CD4-positive, alpha-beta T cell treated with Interferon gamma for 1 hour (primary cell): ENCODE measurements at regions not wholly inside any gene's neighbourhood (a gene's known extent, or its start where the extent isn't known, plus 50 kb on each side); places are given as distances from the start of the nearest gene placed in this dataset.
"Not testable (repeated sequence)": the region's sequence is repeated elsewhere in the genome, so short reads cannot be mapped to it uniquely, and the experiment has no call there.

ENCODE experiments used
- DNase-seq: peaks from one replicate; pipeline ENCODE4 v3.0.0-alpha.2; 2020

DNA sequence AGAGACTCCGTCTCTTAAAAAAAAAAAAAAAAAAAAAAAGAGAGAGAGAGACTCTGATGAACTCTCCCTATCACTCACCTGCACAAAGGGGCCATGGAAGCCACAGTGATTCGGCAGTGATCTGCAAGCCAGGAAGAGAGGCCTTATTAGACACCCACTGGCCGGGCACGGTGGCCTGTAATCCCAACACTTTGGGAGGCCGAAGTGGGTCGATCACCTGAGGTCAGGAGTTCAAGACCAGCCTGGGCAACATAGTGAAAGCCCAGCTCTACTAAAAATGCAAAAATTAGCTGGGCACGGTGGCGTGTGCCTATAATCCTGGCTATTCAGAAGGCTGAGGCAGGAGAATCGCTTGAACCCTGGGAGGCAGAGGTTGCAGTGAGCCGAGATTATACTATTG is 198.5 kb upstream of the WSCD1 start:
- DNase-seq: no peak

DNA sequence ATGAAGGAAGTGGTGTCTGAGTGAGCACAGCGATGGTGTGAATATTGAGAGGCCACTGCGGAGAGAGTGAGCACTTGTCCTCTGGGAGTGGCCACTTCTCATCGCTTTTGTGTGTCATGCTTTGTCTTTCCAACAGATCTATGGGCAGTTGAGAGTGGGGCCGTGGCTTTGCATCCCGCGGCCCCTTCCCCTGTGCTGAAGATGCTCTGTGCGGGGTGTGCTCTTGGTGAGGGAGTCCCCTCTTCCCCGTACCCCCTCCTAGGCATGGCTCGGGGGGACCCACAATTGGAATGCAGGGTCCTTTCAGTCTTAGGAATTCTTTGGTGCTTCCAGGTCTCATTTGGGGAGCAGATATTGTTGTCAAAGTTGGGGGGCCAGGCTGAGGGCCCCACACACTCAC is 197.3 kb upstream of the WSCD1 start:
- DNase-seq: no peak

DNA sequence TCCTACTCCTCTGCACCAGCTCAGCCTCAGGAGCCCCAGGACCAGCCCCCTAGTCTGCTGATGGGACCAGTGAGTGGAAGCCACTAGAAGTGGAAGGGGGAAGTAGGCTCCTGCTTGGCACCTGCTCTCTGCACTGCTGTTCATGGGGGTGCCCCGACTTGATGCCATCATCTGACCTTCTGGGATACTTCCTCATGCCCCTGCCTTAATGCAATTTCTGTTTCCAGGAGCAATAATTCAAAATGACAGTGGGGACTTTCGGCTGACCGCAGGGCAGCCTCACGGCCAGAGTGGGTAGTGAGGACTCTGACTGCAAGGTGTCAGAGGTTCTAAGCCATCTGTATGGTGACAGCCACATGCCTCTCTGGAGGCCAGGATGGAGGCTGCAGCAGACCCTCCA is 196.4 kb upstream of the WSCD1 start:
- DNase-seq: no peak

DNA sequence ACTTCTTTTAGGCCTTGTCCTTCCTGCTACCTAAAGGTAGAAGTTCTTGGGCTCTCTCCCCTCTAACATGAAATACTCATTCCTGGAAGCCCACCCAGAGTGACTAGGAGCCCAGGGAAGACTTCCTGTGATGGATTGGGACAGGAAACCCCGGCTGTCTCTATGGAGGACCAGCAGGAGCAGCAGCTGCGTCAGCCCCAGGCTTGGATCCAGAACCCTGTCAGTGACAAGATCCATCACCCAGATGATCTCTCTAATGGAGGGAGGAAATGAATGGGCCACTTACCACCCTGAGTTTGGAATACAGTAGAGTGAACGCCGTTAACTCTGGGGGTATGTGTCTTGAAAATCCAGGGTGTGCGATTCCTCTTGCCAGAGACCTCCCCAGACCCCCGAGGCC is 195.7 kb upstream of the WSCD1 start:
- no peak for DNase-seq

DNA sequence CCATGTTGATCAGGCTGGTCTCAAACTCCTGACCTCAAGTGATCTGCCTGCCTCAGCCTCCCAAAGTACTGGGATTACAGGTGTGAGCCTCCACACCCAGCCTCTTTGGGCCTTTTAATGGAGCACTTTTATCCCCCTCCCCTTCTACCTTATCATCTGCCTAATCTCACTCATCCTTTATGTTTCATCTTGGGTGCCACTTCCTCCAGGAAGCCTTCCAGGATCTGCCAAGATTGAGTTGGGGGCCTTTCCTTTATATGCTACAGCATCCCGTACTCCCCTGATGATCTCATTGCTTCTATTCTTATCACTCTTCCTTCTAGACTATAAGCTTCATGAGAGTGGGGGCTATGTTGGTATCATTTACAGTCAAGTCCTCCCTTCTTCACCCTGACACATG is 192.8 kb upstream of the WSCD1 start:
- DNase-seq: no peak

DNA sequence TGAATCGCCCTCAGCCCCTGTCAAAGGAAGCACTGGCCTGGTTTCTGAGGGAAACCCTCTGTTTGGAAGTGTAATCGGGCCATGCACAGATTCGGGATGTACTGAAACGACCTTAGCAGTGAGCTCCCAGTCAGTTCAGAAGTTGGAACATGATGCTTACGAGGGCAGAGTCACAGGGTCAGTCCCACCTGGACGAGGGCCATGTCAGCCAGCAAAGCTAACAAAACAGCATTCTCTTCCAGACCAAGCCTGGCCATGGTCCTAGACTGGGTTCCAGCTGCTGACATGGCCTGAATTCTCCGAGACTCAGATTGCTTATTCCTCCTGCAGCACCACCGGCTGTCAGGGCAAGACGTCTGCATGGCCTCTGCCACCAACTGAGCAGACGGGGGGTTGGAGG is 192.2 kb upstream of the WSCD1 start:
- DNase-seq: no peak

DNA sequence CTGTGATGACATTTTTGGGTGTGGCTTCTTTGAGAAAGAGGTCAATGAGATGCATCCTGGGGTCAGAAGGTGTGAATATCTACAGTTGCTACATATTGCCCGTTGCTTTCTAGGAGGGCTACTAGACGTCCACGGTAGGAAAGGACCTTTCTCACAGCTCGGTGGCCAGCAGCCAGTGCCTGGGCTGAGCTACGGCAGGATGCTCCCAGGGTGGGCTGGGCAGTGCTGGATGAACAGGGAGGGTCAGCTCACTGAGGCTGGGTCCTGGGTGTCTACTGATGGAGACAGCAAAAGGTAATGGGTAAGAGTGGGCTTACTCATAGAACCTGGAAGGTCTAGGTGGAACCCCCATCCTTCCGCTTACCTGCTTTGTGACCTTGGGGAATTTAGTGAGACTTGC is 188.3 kb upstream of the WSCD1 start:
- no peak for DNase-seq

DNA sequence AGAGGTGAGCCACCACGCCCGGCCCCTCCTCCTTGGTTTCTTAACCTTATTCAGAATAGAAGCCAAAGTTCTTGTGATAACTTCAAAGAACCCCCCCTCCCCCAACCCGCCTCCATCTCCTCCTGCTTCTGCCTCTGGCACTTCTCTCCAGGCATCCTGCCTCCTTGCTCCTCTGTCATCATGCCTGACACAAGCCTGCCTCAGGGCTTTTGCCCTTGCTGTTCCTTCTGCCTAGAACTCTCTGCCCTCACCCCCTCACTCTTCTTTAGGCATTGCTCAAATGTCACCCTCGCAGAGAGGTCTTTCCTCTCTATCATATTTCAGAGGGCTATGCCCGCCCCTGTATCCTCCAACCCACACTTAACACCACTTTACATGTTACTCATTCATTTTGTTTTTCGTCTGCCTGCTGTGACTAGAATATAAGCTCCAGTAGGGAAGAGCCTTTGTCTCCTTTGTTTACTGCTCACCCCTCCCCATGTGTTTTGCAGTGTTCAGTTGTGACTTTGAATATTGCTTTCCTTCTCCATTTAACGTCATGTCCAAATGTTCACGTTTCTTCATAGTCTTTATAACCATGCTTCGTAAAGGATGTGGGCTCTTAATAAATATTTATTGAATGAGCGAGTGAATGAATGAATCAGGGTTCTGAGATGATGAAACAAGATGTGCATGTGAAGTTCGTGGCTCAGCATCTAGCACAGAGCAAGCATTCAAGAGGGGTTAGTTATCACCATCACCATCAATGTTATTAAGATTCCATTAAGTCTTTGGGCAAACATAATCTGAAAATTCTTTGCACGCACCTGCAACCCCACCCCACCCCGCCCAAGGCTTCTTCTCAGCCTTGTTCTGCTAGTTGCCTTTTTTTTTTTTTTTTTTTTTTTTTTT is 186.2 kb upstream of the WSCD1 start:
- DNase-seq: no peak

DNA sequence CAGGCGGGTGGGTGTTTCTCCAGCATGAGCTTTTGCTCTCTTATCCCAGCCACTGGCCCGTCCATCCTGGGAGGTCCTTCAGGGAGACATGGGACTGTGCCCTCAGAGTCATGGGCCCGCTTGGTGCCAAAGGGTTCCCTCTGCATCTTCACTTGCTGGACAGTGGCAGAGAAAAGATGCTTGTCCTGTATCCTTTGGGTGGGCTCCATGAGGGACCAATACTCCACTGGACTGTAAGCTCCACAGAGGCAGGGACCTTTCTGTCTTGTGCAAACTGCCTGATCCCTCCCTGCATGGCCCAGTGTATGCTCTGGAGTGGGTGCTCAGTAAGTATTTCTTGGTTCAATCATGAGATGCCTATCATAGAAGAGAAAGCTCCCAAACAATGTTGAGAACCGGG is 184.8 kb upstream of the WSCD1 start:
- DNase-seq: no peak

DNA sequence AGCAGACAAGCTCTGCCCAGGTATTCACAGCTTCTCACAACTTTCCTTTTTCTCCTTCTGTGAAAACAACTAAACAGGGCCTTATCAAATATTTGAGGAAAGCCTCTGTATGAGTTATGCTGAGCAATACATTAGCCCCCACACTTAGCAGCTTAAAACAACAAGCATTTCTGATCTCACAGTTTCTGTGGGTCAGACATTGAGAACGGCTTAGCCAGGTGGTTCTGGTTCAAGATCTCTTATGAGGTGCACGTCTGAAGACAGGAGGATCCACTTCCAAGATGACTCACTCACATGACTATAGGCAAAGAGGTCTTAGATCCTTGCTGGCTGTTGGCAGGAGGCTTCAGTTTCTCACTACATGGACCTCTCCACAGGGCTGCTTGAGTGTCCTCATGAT is 181.4 kb upstream of the WSCD1 start:
- DNase-seq: no peak

DNA sequence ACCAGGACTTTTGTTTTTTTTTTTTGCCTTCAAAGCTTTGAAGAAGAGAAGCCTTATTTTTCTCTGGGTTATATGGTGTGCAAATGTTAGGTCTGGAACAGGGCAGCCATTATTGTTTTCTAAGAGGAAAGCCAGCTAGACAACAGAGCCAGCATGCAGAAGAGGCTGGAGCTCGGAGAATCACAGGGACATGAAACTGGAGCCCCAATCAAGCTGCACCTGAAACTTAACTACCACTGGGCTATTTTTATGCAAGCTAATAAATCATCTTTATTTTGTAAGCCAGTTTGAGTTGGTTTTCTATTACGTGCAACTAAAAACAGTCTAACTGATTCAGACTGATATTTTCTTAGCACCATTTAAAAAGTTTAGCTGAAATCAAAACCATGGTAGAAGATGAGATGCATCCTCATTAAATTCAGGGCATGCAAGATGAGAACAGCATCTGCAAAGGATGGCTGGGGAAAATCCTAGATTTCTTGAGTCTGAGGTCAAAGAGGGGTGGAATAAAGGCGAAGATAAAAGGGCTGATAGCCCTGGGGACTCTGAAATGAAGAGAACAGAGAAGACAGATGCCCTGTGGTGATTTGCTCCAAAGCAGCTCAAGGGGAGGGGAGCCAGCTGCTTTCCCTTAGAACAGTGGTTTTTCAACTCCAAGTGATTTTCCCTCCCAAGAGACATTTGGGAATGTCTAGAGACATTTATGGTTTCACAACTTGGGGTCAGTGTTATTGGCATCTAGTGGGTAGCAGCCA is 177.1 kb upstream of the WSCD1 start:
- no peak for DNase-seq

DNA sequence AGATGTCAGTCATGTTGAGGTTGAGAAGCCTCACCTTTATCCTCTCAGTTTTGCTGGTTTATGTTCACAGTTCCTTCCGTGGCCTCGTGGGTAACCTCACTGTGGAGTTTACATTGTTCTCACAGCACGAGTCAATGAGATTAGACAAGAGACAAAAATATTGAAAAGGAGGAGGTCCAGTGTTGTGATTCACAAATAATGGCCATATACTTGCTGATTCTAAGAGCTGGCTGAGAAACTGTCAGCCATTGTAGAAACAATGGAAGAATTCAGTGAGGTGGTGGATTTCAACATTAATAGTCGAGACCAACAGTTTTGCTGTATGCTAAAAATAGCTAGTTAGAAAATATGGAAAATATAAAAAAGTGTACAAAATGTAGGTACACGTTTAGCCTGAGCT is 176.4 kb upstream of the WSCD1 start:
- no peak for DNase-seq

DNA sequence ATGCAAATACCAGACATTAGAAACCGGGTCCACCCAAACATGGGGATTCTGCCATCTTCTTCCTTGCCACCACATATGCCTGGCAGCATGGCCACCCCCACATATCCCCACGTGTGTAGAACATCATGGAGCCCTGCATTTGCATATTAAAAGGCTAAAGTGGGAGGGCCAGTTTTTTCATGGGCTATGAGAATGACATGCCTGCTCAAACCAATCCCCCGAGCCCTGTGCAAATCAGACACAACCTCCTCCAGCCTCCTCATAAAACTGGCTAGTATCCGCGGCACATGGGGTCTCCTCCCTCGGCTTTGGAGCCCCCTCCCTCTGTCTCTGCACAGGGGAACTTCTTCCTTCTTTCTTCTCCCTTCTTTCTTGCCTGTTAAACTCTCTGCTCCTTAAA is 174.9 kb upstream of the WSCD1 start:
- DNase-seq: no peak

DNA sequence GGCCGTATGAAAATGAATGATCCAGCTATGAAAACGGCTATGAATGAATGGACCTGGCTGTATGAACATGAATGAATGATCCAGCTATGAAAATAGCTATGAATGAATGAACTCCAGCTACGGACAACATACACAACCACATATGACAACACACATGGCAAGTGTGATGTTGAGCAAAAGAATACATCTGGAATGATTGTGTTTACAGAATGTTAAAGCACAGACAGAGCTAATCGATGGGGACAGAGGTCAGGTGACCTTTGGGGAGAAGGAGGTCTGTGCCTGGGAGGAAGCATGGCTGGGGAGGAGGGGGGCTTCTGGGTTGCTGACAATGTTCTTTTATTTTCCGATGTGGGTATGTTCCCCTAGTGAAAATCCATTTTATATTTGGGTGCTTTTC is 174.0 kb upstream of the WSCD1 start:
- no peak for DNase-seq

DNA sequence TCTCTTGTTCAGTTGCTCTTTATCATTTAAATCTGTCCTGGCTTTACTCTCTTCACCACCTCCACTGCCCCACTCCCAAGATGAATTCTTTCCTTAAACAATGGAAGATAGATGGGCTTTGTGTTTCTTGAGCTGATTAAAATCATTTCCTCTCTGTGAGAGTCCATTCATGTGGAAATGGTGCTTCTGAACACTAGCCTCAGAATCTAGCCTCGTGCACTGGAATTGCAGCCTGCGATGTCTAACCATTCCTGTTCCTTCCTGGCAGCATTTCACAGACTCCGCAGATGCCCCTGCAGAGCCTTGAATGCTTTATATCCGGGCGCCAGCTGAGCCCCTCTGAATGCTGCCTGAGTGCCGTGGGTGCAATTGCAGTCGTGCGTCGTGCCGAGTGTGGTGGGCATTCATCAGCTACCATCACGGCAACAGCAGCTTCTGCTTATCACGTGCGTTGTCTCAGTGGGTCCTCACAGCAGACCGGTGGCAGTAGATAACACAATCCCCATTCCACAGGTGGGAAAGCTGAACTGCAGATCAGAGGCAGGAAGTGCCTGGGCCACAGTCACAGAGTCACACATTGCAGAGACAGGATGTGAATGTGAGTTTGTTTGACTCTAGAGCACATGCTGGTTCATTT is 172.8 kb upstream of the WSCD1 start:
- no peak for DNase-seq

DNA sequence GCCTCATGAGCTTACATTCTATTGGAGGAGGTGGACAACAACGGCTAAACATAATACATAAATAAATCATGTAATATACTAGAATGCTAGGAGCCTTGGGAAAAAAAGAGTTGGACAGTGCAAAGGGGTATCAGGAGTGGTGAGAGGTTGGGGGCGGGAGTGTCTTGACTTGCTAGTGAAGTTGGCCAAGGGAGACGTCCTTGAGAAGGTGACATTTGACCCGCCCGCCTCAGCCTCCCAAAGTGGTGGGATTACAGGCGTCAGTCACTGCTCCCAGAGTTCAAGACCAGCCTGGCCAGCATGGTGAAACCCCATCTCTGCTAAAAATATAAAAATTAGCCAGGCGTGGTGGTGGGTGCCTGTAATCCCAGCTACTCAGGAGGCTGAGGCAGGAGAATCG is 172.2 kb upstream of the WSCD1 start:
- DNase-seq: not testable (repeated sequence)

DNA sequence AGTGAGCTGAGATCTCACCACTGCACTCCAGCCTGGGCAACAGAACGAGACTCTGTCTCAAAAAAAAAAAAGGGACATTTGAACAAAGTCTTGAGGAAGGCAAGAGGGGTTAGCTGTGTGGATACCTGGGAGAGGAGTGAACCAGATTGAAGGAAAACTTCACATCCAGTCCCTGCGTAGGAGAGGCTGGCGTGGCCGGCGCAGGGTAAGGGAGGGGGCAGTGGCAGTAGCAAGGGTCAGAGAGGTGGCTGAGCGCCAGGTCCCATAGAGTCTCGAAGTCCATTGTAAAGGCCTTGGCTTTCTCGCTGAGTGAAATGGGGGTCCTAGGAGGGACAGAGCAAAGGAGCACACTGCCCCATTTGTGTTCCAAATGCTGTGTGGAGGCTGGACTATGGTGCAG is 171.8 kb upstream of the WSCD1 start:
- DNase-seq: no peak

DNA sequence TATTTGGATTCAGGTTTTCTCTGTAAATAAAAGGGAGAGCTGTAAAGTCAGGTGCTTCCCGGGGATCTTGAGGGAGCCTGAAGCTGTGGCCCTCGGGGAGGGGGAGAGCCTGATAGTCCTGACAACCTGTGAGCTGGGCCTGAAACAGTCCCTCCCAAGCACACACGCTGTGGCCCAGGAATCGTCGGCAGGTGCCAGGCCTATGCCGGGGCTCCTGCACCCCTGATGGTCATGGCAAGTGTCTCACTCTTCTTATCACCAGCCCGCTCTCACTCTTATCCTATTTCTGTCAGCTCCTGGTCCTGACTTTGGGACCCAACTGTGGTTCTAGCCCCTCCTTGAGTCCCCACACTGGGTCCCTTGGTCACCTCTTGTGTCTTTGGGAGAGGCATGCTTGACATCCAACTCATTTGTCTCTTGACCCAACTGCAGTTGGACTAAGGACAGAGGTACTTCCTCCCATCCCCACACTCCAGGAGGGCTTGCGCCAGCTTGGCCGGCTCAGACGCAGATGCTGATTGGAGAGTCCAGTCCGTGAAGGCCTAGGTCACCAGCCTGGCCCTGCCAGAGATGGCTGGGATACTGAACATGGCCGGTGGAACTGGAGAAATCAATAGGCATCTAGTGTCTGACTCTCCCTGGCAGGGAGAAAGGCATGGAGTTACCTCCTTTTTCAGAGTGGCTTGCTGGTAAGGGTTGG is 170.5 kb upstream of the WSCD1 start:
- DNase-seq: no peak

DNA sequence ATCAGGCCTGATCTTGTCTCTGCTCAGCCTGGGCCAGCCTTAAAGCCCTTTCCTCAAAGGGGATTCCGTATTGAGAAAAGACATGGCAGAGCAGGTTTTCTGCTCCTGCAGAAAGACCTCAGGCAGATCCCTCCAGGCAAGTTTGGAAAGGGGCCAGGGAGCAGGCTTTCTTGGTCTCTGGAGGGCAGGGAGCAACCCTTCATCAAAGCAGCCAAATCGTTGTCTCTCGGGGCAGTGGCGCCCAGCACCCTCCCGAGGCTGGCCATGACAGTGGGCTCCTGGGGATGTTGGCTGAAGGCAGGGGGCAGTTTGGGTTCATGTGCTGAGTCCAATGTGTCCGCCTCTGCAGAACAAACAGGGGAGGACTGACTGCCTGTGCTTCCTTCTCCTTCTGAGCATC is 168.4 kb upstream of the WSCD1 start:
- no peak for DNase-seq

DNA sequence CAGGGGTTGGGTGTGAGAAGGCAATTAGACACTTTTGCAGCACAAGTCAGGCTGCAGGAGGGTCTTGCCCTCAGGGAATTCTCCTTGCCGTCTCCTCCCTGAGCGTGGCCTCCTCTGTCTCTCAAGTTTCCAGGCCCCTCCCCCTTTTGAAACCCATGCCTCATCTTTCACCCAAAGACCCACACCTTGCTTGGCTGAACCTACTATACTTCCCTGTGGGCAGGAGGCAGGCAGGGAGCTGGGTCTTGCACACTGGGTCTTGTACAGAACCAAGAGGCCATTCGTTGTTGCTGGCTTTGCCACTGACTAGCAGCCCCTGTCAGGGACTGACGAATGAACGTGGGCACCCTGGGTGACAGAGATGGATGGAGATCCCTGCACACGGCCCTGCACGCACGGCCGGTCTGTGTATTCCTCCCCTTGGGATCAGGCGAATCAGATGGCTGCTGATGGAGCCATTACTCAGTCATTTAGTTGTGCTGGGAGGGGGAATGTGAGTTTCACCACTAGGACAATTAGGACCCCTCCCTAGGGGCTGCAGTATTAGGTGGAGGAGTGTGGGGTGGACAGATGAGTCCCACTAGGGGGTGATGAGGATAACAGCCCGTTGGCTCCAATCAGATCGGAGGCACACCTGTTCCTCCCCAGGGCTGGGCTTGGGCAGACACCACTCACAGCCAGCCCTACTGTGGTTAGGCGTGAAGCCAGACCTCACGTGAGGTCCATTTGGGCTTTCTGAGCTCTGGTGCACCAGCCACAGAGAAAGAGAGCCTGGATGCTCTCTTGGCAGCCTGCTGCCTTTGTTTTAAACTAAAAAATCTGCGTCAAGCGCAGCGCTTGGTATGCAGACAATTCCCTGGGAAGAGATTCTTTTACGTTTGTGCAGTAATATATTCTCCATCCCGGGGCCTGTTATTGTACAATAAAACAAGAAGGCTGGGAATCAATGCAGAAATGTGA is 167.7 kb upstream of the WSCD1 start:
- no peak for DNase-seq

DNA sequence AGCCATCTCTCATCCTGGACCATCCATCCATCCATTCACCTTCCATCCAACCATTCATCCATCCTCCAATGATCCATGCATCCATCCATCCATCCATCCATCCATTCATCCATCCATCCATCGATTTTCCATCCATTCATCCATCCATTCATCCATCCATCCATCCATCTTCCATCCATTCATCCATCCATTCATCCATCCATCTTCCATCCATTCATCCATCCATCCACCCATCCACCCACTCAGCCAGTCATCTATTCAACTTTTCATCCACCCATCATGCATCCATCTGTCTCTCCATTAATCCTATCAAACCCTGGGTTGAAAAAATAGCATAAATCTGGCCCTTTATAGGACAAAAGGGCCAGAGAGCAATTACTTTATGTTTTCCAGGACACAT is 158.3 kb upstream of the WSCD1 start:
- DNase-seq: no peak

DNA sequence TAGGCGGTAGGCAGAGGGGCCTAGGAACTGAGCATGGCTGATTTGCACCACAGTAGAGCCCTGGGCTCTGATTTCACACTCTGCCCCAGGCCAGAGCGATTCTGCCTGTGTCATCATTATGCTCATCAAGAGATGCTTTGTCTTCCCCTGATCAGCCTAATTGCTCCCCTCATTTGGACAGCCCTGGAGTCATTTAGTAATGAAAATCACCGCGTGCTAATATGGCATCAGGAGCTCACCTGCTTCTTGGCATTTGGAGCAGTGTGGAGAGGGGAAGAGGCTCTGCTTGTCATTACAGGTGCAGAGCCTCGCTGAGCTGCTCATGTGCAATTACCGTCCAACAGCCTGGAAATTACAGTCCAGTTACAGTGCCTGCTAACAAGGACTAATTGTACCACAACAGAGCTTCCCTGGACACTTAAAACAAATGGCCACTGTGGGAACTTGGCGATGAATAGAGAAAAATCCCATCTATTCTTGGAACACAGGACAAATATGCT is 157.1 kb upstream of the WSCD1 start:
- no peak for DNase-seq
